HepG2 (cell line): ENCODE measurements at regions not wholly inside any gene's neighbourhood (a gene's known extent, or its start where the extent isn't known, plus 50 kb on each side); places are given as distances from the start of the nearest gene placed in this dataset.

Experiments used
- ATAC-seq: fragments of 200-7000 bp; cut with Tn5 transposase; 3 replicates; pipeline ENCODE4 v1.9.1; 2020; ENCODE audit warnings: mild to moderate bottlenecking, moderate library complexity
- BruUV-seq: library from RNA; stranded (reverse); fragments of 400-500 nt; replicated peaks from 2 replicates; lab custom pipeline; 2021; lab: Mats Ljungman, UMichigan
- CTCF ChIA-PET: fragments of 300-600 bp; formaldehyde crosslinking; extraction: SDS; loops from one replicate; lab custom pipeline; 2021; ENCODE audit warnings: low total read pairs, inconsistent platforms, low intra/inter-chr PET ratio; lab: Yijun Ruan, JAX
- POLR2A ChIA-PET: fragments of 350-600 bp; sonication (Branson Sonifier 250); formaldehyde crosslinking; loops from one replicate; lab custom pipeline; 2020; ENCODE audit warnings: antibody characterized with exemption, inconsistent platforms; lab: Yijun Ruan, JAX
- DNase-seq: peaks from one replicate; pipeline ENCODE4 v3.0.0-alpha.2; 2015; ENCODE audit warnings: low spot score
- FAIRE-seq: peaks from 3 replicates; lab custom pipeline; 2011; peaks lifted over from hg19 to GRCh38; lab: Jason Lieb, UNC
- H2AFZ ChIP-seq: one replicate; pipeline ENCODE4 v1.6.1; 2011; ENCODE audit warnings: low read length, inconsistent platforms
- H3K27ac ChIP-seq: fragments of 300-600 bp; 3 replicates; pipeline ENCODE4 v1.8.0; 2011; ENCODE audit warnings: mixed run types, mild to moderate bottlenecking, mixed read lengths, low read length, inconsistent platforms; ENCODE audit not compliant: insufficient read depth; ENCODE audit errors: extremely low read length
- H3K27me3 ChIP-seq, 2 experiments: fragments of 200-600 bp in 1 of 2; 2 replicates in 1 of 2; 3 replicates in 1 of 2; pipeline versions ENCODE4 v1.6.0 to v1.8.0; 2011; ENCODE audit warnings: low read length in 2 of 2, mild to moderate bottlenecking in 2 of 2, moderate library complexity in 2 of 2, inconsistent platforms in 1 of 2; ENCODE audit not compliant: insufficient read depth in 2 of 2, control insufficient read depth in 1 of 2
- H3K36me3 ChIP-seq, 2 experiments: fragments of 200-600 bp in 1 of 2; replicated peaks in 1 of 2; 2 replicates in 1 of 2; 3 replicates in 1 of 2; pipeline versions ENCODE4 v1.5.1 to v1.8.0; 2011; ENCODE audit warnings: low read length in 2 of 2, inconsistent platforms in 1 of 2; ENCODE audit not compliant: insufficient read depth in 2 of 2, control insufficient read depth in 1 of 2
- H3K4me1 ChIP-seq: 2 replicates; pipeline ENCODE4 v1.5.1; 2012; ENCODE audit warnings: low read length, inconsistent platforms; ENCODE audit not compliant: insufficient read depth
- H3K4me2 ChIP-seq: 2 replicates; pipeline ENCODE4 v1.6.0; 2011; ENCODE audit warnings: low read depth, low read length, inconsistent platforms
- H3K4me3 ChIP-seq, 3 experiments: fragments of 200-600 bp in 1 of 3; sonication (generic), shearing (Covaris generic) in 1 of 3; replicated peaks in 1 of 3; 2 replicates each; pipeline ENCODE4 v1.5.1; 2011 to 2016; ENCODE audit warnings: low read length in 3 of 3, inconsistent platforms in 2 of 3, low read depth in 2 of 3, mild to moderate bottlenecking in 2 of 3, control low read depth in 1 of 3, mixed read lengths in 1 of 3; ENCODE audit not compliant: insufficient read depth in 1 of 3
- H3K79me2 ChIP-seq: one replicate; pipeline ENCODE4 v1.6.1; 2011; ENCODE audit warnings: low read length, inconsistent platforms; ENCODE audit not compliant: insufficient read depth
- H3K9ac ChIP-seq: 2 replicates; pipeline ENCODE4 v1.6.0; 2011; ENCODE audit warnings: mild to moderate bottlenecking, low read depth, low read length, inconsistent platforms; ENCODE audit not compliant: insufficient read depth
- H3K9me3 ChIP-seq: 2 replicates; pipeline ENCODE4 v1.5.1; 2012; ENCODE audit warnings: mild to moderate bottlenecking, low read length
- H4K20me1 ChIP-seq: 2 replicates; pipeline ENCODE4 v1.6.0; 2011; ENCODE audit warnings: inconsistent platforms, mild to moderate bottlenecking, low read length, moderate library complexity; ENCODE audit not compliant: insufficient read depth
- DMAP1 ChIP-seq: IDR thresholded peaks from 2 replicates; pipeline ENCODE4 v1.6.1; 2016
- ELF3 ChIP-seq: IDR thresholded peaks from 2 replicates; pipeline ENCODE4 v1.6.1; 2016; ENCODE audit warnings: missing genetic modification reagents, missing compliant biosample characterization
- FOXJ3 ChIP-seq: sonication (generic); formaldehyde crosslinking; IDR thresholded peaks from 2 replicates; pipeline ENCODE4 v1.4.0; 2020; ENCODE audit warnings: missing genetic modification reagents, mild to moderate bottlenecking, borderline replicate concordance
- FOXO1 ChIP-seq: sonication (generic); formaldehyde crosslinking; IDR thresholded peaks from 2 replicates; pipeline ENCODE4 v1.4.0; 2020; ENCODE audit warnings: missing genetic modification reagents
- PHF5A ChIP-seq: IDR thresholded peaks from one replicate; pipeline ENCODE4 v1.6.1; 2018; ENCODE audit warnings: low read depth, missing genetic modification reagents; ENCODE audit not compliant: unreplicated experiment
- SNRNP70 ChIP-seq: fragments of 200-400 bp; formaldehyde crosslinking; IDR thresholded peaks from 2 replicates; pipeline ENCODE4 v1.6.1; 2017; ENCODE audit warnings: mild to moderate bottlenecking, low read depth, low read length, moderate library complexity
- ZBTB38 ChIP-seq: sonication (generic); formaldehyde crosslinking; IDR thresholded peaks from 2 replicates; pipeline ENCODE4 v1.5.1; 2020; ENCODE audit warnings: mild to moderate bottlenecking, missing genetic modification reagents
- ZNF225 ChIP-seq: sonication (generic); formaldehyde crosslinking; IDR thresholded peaks from 2 replicates; pipeline ENCODE4 v1.4.0; 2020; ENCODE audit warnings: mild to moderate bottlenecking, missing genetic modification reagents
- ZNF232 ChIP-seq: sonication (generic); formaldehyde crosslinking; IDR thresholded peaks from 2 replicates; pipeline ENCODE4 v1.4.0; 2020; ENCODE audit warnings: missing genetic modification reagents, borderline replicate concordance
- ZNF446 ChIP-seq: sonication (generic); formaldehyde crosslinking; IDR thresholded peaks from 2 replicates; pipeline ENCODE4 v1.5.0; 2020; ENCODE audit warnings: mild to moderate bottlenecking, missing genetic modification reagents
- ZNF883 ChIP-seq: sonication (generic); formaldehyde crosslinking; IDR thresholded peaks from 2 replicates; pipeline ENCODE4 v1.5.1; 2020; ENCODE audit warnings: mild to moderate bottlenecking, missing genetic modification reagents; ENCODE audit errors: not compliant biosample characterization
- WGBS: methylation state at CpG from one replicate; pipeline ENCODE4 v1.1.6; 2017; ENCODE audit warnings: low lambda C conversion rate; 5-methylcytosine and 5-hydroxymethylcytosine counted together
- in situ Hi-C: cut with HindIII; loops from 2 replicates; pipeline ENCODE4 v1.10.0; 2017; ENCODE audit warnings: low pct_unique_long_range_greater_than_20kb; ENCODE audit not compliant: extremely low pct_ligation_motif_present
- intact Hi-C: fragments of 100-400 bp; cut with micrococcal nuclease; formaldehyde crosslinking; loops from one replicate; pipeline ENCODE4 v1.10.0; 2022; ENCODE audit not compliant: unreplicated experiment
- TF ChIP-seq, protein P1 (sequence below): sonication (generic); formaldehyde crosslinking; IDR thresholded peaks from 2 replicates; pipeline ENCODE4 v1.5.1; 2020; ENCODE audit warnings: missing genetic modification reagents, mild to moderate bottlenecking, borderline replicate concordance
- TF ChIP-seq, protein P2 (sequence below): sonication (generic); formaldehyde crosslinking; IDR thresholded peaks from 2 replicates; pipeline ENCODE4 v1.4.0; 2020; ENCODE audit warnings: low read depth, missing genetic modification reagents

DNA sequence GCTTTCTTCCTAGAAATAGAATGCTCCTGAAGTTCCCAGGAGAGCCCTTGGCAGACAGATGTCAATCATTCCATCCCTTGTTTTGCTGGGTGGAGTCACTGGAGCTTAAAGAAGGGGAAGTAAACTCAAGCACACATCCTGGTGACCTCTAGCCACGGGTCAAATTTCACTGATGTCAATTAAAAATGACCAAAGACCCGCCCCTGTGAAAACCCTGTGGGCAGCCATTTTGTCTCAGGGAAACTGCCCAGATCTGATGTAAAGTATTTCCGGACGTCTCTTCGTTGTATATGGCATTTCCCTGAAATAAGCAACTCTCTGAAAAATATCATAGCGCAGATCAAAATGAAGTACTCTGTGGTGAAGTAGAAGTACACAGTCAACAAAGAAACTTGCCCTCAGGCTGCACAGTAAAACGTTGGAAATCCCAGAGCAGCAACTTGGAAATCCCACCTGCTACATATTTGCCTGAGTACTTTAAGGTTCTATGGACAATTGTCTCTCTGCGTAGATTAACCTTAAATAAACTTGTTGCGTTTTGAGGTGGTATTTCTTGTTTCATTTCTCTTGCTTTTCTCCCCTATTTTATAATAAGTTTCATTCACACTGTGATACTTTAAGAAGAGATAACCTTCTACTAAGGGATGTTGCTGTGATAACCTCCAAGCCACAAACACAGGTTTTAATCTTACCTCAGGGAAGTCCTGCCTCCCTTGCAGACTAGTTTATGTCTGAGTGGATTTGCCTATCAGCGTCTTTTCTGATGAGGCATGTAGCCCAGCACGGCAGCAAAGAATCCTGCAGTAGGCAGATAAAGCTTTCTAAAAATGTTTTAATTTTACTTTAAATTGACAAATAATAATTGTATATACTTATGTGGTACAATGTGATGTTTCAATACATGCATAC is 60.9 kb upstream of the PIP5K1B start:
- no peak for FAIRE-seq
- no peak for DNase-seq
- Histone ChIP-seq H3K4me1 (no peaks in the 10 kb centered on the region), H3K4me2 (no peak overlapping the region), H3K27ac (no peak overlapping the region), H3K79me2 (no peaks in the 10 kb centered on the region), H4K20me1 (no peaks in the 10 kb centered on the region), H3K9me3 (no peaks in the 10 kb centered on the region), H3K4me3 (no peak overlapping the region), H3K36me3 (no peaks in the 10 kb centered on the region), H3K9ac (no peak overlapping the region), H3K27me3 (peaks cover 0 to 15% of the 10 kb centered on the region in 2 experiments; a peak in 2 of 5 replicates), H2AFZ (no peak overlapping the region)
- POLR2A ChIA-PET: no interaction called here
- CTCF ChIA-PET: no interaction called here
- no peak for TF ChIP-seq ZNF225 (CRISPR knock-in tag)
- no peak for TF ChIP-seq FOXJ3
- no peak for TF ChIP-seq PHF5A
- ATAC-seq: no peak
- in situ Hi-C loops: no loop called here
- WGBS: 36% methylated on average over 11 of the region's 11 CpGs
- BruUV-seq: no TSS peak
- intact Hi-C loops: no loop called here

DNA sequence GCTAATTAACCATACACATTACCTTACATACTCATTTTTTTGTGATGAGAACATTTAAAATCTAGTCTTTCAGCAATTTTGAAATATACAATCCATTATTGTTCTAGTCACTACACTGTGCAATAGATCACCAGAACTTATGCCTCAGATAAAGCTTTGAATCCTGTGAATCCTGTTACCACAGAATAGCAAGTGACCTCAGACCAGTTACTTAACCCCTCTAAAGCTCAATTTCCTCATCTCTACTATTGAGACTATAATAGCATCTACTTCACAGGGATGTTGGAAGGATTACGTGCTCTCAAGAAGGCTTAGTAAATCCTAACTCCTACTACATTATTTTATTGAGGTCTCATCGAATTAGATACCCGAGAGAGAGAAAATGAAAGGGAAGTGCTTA is 60.2 kb upstream of the PIP5K1B start:
- DNase-seq (no peak), FAIRE-seq (no peak), ATAC-seq (no peak)
- H3K27me3 ChIP-seq: peaks cover 0 to 15% of the 10 kb centered on the region in 2 experiments; a peak in 2 of 5 replicates
- no peak overlapping the region for H3K9ac ChIP-seq
- H4K20me1 ChIP-seq: no peaks in the 10 kb centered on the region
- CTCF ChIA-PET: no interaction called here
- H2AFZ ChIP-seq: no peak overlapping the region
- no peak overlapping the region for H3K4me2 ChIP-seq
- no peaks in the 10 kb centered on the region for H3K79me2 ChIP-seq
- H3K36me3 ChIP-seq: no peaks in the 10 kb centered on the region
- no peaks in the 10 kb centered on the region for H3K9me3 ChIP-seq
- no peak overlapping the region for H3K4me3 ChIP-seq
- H3K4me1 ChIP-seq: no peaks in the 10 kb centered on the region
- no TSS peak for BruUV-seq
- POLR2A ChIA-PET: no interaction called here
- intact Hi-C loops (no loop called here), in situ Hi-C loops (no loop called here)
- 20% methylated on average over 3 of the region's 3 CpGs for WGBS
- H3K27ac ChIP-seq: no peak overlapping the region
- TF ChIP-seq, protein P1, sequence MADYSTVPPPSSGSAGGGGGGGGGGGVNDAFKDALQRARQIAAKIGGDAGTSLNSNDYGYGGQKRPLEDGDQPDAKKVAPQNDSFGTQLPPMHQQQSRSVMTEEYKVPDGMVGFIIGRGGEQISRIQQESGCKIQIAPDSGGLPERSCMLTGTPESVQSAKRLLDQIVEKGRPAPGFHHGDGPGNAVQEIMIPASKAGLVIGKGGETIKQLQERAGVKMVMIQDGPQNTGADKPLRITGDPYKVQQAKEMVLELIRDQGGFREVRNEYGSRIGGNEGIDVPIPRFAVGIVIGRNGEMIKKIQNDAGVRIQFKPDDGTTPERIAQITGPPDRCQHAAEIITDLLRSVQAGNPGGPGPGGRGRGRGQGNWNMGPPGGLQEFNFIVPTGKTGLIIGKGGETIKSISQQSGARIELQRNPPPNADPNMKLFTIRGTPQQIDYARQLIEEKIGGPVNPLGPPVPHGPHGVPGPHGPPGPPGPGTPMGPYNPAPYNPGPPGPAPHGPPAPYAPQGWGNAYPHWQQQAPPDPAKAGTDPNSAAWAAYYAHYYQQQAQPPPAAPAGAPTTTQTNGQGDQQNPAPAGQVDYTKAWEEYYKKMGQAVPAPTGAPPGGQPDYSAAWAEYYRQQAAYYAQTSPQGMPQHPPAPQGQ (CRISPR knock-in tag): no peak
- TF ChIP-seq ZNF446 (CRISPR knock-in tag) (no peak), FOXO1 (CRISPR knock-in tag) (no peak), SNRNP70 (no peak), ZNF883 (CRISPR knock-in tag) (no peak), ZBTB38 (CRISPR knock-in tag) (no peak), ZNF232 (CRISPR knock-in tag) (no peak), DMAP1 (no peak), ELF3 (no peak)
- TF ChIP-seq, protein P2, sequence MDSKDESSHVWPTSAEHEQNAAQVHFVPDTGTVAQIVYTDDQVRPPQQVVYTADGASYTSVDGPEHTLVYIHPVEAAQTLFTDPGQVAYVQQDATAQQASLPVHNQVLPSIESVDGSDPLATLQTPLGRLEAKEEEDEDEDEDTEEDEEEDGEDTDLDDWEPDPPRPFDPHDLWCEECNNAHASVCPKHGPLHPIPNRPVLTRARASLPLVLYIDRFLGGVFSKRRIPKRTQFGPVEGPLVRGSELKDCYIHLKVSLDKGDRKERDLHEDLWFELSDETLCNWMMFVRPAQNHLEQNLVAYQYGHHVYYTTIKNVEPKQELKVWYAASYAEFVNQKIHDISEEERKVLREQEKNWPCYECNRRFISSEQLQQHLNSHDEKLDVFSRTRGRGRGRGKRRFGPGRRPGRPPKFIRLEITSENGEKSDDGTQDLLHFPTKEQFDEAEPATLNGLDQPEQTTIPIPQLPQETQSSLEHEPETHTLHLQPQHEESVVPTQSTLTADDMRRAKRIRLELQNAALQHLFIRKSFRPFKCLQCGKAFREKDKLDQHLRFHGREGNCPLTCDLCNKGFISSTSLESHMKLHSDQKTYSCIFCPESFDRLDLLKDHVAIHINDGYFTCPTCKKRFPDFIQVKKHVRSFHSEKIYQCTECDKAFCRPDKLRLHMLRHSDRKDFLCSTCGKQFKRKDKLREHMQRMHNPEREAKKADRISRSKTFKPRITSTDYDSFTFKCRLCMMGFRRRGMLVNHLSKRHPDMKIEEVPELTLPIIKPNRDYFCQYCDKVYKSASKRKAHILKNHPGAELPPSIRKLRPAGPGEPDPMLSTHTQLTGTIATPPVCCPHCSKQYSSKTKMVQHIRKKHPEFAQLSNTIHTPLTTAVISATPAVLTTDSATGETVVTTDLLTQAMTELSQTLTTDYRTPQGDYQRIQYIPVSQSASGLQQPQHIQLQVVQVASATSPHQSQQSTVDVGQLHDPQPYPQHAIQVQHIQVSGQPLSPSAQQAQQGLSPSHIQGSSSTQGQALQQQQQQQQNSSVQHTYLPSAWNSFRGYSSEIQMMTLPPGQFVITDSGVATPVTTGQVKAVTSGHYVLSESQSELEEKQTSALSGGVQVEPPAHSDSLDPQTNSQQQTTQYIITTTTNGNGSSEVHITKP: no peak
